ENCODE measurements at regions not wholly inside any gene's neighbourhood (a gene's known extent, or its start where the extent isn't known, plus 50 kb on each side); places are given as distances from the start of the nearest gene placed in this dataset.

DNA sequence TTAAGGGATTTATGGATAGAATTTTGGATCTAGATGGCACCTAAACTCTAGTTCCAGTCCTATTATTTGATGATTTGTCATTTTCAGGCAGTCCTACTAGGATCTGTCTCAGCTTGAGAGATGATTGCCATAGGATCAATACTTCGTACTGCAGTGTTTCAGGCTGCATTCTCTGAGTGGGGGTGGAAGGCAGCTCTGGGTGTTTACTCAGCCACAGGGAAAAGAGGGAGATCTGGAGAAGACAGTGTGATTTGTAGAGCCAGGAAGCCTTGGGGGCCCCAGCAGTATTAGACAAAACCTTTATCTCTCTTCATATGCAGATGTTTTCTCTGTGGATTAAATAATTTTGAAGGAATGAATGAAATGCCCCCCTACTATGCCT is 188.4 kb upstream of the SYNPR start:
- Histone ChIP-seq H3K4me1 (no peaks in the 10 kb centered on the region), H3K9me3 (no peaks in the 10 kb centered on the region), H3K27me3 (no peaks in the 10 kb centered on the region), H3K27ac (no peak overlapping the region), H3K4me3 (no peak overlapping the region), H3K36me3 (no peaks in the 10 kb centered on the region)
- WGBS, 4 donors = 28 to 64% (median 45%) methylated on average over 1 of the region's 1 CpG
- intact Hi-C loops (cut with DNase I) = no loop called here
- TF ChIP-seq, protein P1, sequence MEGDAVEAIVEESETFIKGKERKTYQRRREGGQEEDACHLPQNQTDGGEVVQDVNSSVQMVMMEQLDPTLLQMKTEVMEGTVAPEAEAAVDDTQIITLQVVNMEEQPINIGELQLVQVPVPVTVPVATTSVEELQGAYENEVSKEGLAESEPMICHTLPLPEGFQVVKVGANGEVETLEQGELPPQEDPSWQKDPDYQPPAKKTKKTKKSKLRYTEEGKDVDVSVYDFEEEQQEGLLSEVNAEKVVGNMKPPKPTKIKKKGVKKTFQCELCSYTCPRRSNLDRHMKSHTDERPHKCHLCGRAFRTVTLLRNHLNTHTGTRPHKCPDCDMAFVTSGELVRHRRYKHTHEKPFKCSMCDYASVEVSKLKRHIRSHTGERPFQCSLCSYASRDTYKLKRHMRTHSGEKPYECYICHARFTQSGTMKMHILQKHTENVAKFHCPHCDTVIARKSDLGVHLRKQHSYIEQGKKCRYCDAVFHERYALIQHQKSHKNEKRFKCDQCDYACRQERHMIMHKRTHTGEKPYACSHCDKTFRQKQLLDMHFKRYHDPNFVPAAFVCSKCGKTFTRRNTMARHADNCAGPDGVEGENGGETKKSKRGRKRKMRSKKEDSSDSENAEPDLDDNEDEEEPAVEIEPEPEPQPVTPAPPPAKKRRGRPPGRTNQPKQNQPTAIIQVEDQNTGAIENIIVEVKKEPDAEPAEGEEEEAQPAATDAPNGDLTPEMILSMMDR (IDR thresholded peaks at IDR 0.05) = no peak
- no peak for TF ChIP-seq POLR2A (IDR thresholded peaks at IDR 0.05)
- DNase-seq = no peak
- ATAC-seq = no peak

DNA sequence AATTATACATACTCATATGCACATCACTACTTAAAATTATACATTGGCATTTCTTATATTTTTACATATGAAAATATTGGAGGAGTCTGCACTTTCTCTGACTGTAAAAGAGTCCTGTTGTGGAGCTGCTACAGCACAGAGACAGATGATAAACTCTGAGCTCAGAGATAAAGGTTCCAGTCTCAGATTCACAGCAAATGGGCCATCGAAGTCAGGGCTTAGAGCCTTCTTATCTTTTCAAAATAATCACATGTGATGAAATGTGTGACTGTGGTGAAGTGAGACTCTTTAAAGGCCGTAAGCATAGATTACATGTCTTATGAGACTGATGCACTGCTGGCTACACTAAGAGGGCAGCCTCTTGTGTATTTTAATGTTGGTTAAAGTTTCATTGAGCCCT is 187.5 kb upstream of the SYNPR start:
- intact Hi-C loops (cut with DNase I) = no loop called here
- H3K9me3 ChIP-seq = no peaks in the 10 kb centered on the region
- WGBS, 4 donors = 7 to 15% (median 10%) methylated on average over 2 of the region's 2 CpGs
- ATAC-seq = no peak
- TF ChIP-seq, protein P1 (IDR thresholded peaks at IDR 0.05) = no peak
- TF ChIP-seq POLR2A (IDR thresholded peaks at IDR 0.05) = no peak
- no peak for DNase-seq
- no peak overlapping the region for H3K27ac ChIP-seq
- no peaks in the 10 kb centered on the region for H3K36me3 ChIP-seq
- no peaks in the 10 kb centered on the region for H3K27me3 ChIP-seq
- no peak overlapping the region for H3K4me3 ChIP-seq
- no peaks in the 10 kb centered on the region for H3K4me1 ChIP-seq

DNA sequence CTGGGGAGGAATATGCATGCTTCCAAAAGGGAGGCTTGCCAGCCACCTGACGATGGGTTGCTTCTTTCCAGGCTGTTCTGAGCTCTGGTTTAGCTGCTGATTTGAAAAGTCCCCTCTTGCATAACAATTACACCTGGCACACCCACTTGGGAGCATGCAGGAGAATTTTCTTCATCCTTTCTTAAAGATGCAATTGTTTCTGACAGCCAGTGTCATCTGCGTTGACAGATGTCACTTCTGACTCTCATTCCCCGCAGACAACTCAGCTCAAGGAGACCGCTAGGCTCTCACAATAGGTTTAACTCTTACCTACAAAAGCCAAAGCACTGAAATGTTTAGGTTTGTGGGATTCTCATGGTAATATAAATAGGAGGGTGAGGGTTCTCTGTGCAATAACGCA is 185.6 kb upstream of the SYNPR start:
- intact Hi-C loops (cut with DNase I) = no loop called here
- TF ChIP-seq POLR2A (IDR thresholded peaks at IDR 0.05) = no peak
- no peak overlapping the region for H3K4me3 ChIP-seq
- H3K4me1 ChIP-seq = no peaks in the 10 kb centered on the region
- WGBS, 4 donors = 61 to 78% (median 72%) methylated on average over 5 of the region's 5 CpGs
- ATAC-seq = no peak
- no peaks in the 10 kb centered on the region for H3K36me3 ChIP-seq
- no peaks in the 10 kb centered on the region for H3K9me3 ChIP-seq
- no peak overlapping the region for H3K27ac ChIP-seq
- no peaks in the 10 kb centered on the region for H3K27me3 ChIP-seq
- DNase-seq = no peak

DNA sequence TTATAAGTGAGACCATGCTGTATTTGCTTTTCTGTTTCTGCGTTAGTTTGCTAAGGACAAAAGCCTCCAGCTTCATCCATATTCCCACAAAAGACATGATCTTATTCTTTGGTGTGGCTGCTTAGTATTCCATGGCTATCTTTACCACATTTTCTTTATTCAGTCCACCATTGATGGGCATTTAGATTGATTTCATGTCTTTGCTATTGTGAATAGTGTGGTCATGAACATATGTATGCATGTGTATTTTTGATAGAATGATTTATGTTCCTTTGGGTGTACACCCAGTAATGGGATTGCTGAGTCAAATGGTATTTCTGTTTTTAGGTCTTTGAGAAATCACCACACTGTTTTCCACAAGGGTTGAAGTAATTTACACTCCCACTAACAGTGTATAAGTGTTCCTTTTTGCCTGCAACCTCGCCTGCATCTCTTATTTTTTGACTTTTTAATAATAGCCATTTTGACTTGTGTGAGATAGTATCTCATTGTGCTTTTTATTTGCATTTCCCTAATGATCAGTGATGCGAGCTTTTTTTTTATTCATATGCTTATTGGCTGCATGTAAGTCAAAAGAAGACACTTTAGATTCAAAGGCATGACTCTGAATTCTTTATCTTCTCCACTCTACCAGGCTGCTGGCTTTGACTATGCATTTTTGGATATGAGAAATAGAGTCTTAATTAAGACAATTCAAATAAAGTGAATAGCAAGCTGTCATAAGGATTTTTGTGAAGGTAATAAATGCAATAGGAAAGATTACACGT is 183.3 kb upstream of the SYNPR start:
- no peaks in the 10 kb centered on the region for H3K27me3 ChIP-seq
- ATAC-seq (no peak), DNase-seq (no peak)
- intact Hi-C loops (cut with DNase I) = no loop called here
- TF ChIP-seq POLR2A (IDR thresholded peaks at IDR 0.05) = no peak
- TF ChIP-seq, protein P1 (IDR thresholded peaks at IDR 0.05) = no peak
- H3K9me3 ChIP-seq = no peaks in the 10 kb centered on the region
- no peaks in the 10 kb centered on the region for H3K4me1 ChIP-seq
- no peak overlapping the region for H3K4me3 ChIP-seq
- no peak overlapping the region for H3K27ac ChIP-seq
- 72 to 80% (median 77%) methylated on average over 4 of the region's 4 CpGs for WGBS, 4 donors
- no peaks in the 10 kb centered on the region for H3K36me3 ChIP-seq

Data from heart left ventricle (tissue), 16 donors.